KMS-11 (cell line): ENCODE measurements at regions not wholly inside any gene's neighbourhood (a gene's known extent, or its start where the extent isn't known, plus 50 kb on each side); places are given as distances from the start of the nearest gene placed in this dataset.

ENCODE experiments used
- H2AFZ ChIP-seq: fragments of 200-600 bp; sonication (generic); 2 replicates; pipeline ENCODE4 v1.6.1; 2016; ENCODE audit warnings: antibody characterized with exemption, mixed run types, low read depth
- H3K27ac ChIP-seq: fragments of 200-600 bp; sonication (generic); 2 replicates; pipeline ENCODE4 v1.6.1; 2016; ENCODE audit warnings: mild to moderate bottlenecking, mixed run types
- H3K27me3 ChIP-seq: fragments of 200-600 bp; sonication (generic); 2 replicates; pipeline ENCODE4 v1.6.1; 2017; ENCODE audit warnings: mild to moderate bottlenecking, low read depth, mixed run types, moderate library complexity; ENCODE audit not compliant: insufficient read depth
- H3K36me3 ChIP-seq: fragments of 200-600 bp; sonication (generic); 2 replicates; pipeline ENCODE4 v1.6.1; 2017; ENCODE audit warnings: mild to moderate bottlenecking, mixed run types; ENCODE audit not compliant: insufficient read depth
- H3K4me1 ChIP-seq: fragments of 200-600 bp; sonication (generic); 2 replicates; pipeline ENCODE4 v1.6.1; 2016; ENCODE audit warnings: mild to moderate bottlenecking, low read depth, mixed run types; ENCODE audit not compliant: poor library complexity, severe bottlenecking
- H3K4me2 ChIP-seq: fragments of 200-600 bp; sonication (generic); 2 replicates; pipeline ENCODE4 v1.7.0; 2016; ENCODE audit warnings: mild to moderate bottlenecking, mixed run types
- H3K4me3 ChIP-seq: fragments of 200-600 bp; sonication (generic); IDR thresholded peaks from 2 replicates; pipeline ENCODE4 v1.6.1; 2017; ENCODE audit warnings: low read depth, low read length, mixed read lengths; ENCODE audit not compliant: insufficient read depth
- H3K79me2 ChIP-seq: fragments of 200-600 bp; sonication (generic); 2 replicates; pipeline ENCODE4 v1.6.1; 2016; ENCODE audit warnings: low read depth, mixed run types; ENCODE audit not compliant: insufficient read depth
- H3K9ac ChIP-seq: fragments of 200-600 bp; sonication (generic); 2 replicates; pipeline ENCODE4 v1.6.1; 2016; ENCODE audit warnings: mild to moderate bottlenecking, mixed run types
- H4K20me1 ChIP-seq: fragments of 200-600 bp; sonication (generic); 2 replicates; pipeline ENCODE4 v1.6.1; 2016; ENCODE audit warnings: mild to moderate bottlenecking, mixed run types; ENCODE audit not compliant: insufficient read depth
- TF ChIP-seq, protein P1 (sequence below): fragments of 200-600 bp; sonication (generic); conservative IDR thresholded peaks from 2 replicates; pipeline ENCODE4 v1.6.1; 2017; ENCODE audit warnings: low read depth, mild to moderate bottlenecking, antibody characterized with exemption, low read length, moderate library complexity, mixed read lengths

DNA sequence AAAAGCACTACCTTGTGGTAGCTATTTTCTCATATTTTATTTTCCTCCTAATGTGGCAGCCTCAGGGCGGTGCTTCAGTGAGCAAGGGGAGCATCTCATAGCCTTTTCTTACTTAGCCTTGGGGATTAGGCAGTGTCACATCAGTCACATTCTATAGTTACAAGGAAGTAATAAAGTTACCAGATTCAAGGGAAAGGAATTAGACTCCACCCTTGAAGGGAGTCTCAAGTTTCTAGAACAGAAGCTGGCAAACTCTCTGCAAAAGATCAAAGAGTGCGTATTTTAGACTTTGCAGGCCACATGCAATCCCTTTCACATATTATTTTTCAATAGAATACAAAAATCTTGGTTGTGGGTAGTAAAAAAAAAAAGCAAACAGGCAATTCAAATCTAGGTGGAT lies 350.4 kb downstream of the AMY1C start:
- Histone ChIP-seq H3K36me3 (no peaks in the 10 kb centered on the region), H3K9ac (no peak overlapping the region), H3K4me2 (no peak overlapping the region), H3K4me1 (no peaks in the 10 kb centered on the region), H2AFZ (no peak overlapping the region), H3K79me2 (no peaks in the 10 kb centered on the region), H3K4me3 (no peak overlapping the region), H4K20me1 (no peaks in the 10 kb centered on the region), H3K27ac (no peak overlapping the region), H3K27me3 (no peaks in the 10 kb centered on the region)
- TF ChIP-seq, protein P1, sequence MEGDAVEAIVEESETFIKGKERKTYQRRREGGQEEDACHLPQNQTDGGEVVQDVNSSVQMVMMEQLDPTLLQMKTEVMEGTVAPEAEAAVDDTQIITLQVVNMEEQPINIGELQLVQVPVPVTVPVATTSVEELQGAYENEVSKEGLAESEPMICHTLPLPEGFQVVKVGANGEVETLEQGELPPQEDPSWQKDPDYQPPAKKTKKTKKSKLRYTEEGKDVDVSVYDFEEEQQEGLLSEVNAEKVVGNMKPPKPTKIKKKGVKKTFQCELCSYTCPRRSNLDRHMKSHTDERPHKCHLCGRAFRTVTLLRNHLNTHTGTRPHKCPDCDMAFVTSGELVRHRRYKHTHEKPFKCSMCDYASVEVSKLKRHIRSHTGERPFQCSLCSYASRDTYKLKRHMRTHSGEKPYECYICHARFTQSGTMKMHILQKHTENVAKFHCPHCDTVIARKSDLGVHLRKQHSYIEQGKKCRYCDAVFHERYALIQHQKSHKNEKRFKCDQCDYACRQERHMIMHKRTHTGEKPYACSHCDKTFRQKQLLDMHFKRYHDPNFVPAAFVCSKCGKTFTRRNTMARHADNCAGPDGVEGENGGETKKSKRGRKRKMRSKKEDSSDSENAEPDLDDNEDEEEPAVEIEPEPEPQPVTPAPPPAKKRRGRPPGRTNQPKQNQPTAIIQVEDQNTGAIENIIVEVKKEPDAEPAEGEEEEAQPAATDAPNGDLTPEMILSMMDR, result no peak

GRCh38 chr1:104105465-104105864 lies 355.8 kb downstream of the AMY1C start:
- no peak overlapping the region for H3K27ac ChIP-seq
- H2AFZ ChIP-seq, result no peak overlapping the region
- H3K27me3 ChIP-seq, result no peaks in the 10 kb centered on the region
- H3K36me3 ChIP-seq, result no peaks in the 10 kb centered on the region
- no peaks in the 10 kb centered on the region for H4K20me1 ChIP-seq
- no peak overlapping the region for H3K4me2 ChIP-seq
- TF ChIP-seq, protein P1, result no peak
- H3K4me3 ChIP-seq, result no peak overlapping the region
- no peaks in the 10 kb centered on the region for H3K4me1 ChIP-seq
- no peaks in the 10 kb centered on the region for H3K79me2 ChIP-seq
- no peak overlapping the region for H3K9ac ChIP-seq

- TF ChIP-seq, protein P1, result no peak
- H3K36me3 ChIP-seq, result no peaks in the 10 kb centered on the region
- no peak overlapping the region for H3K4me2 ChIP-seq
- no peak overlapping the region for H3K9ac ChIP-seq
- no peaks in the 10 kb centered on the region for H4K20me1 ChIP-seq
- no peak overlapping the region for H3K4me3 ChIP-seq
- H3K27me3 ChIP-seq, result no peaks in the 10 kb centered on the region
- no peaks in the 10 kb centered on the region for H3K79me2 ChIP-seq
- no peaks in the 10 kb centered on the region for H3K4me1 ChIP-seq
- no peak overlapping the region for H3K27ac ChIP-seq
- H2AFZ ChIP-seq, result no peak overlapping the region
Observed at GRCh38 chr1:104120525-104120924, 370.8 kb downstream of the AMY1C start.

DNA sequence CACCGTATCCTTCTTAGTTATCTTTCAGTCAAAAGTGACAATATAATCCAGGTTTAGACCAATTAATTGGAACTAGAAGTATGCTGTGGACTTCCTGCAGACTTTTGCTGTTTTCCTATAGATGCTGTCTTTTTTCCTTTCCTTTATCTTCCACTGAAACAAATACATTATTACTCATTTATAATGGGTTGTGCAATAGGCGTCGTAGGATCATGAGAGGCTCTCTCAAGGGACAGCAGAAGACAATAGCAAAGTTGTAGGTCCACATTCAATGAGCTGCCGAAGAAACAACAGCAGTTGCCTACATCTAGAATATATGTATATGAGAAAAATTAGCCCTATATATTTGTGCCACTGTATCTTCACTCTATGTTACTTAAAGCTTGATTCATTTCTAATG lies 371.6 kb downstream of the AMY1C start:
- Histone ChIP-seq H3K27ac (no peak overlapping the region), H4K20me1 (no peaks in the 10 kb centered on the region), H3K9ac (no peak overlapping the region), H3K36me3 (no peaks in the 10 kb centered on the region), H3K4me2 (no peak overlapping the region), H2AFZ (no peak overlapping the region), H3K79me2 (no peaks in the 10 kb centered on the region), H3K4me1 (no peaks in the 10 kb centered on the region), H3K4me3 (no peak overlapping the region), H3K27me3 (no peaks in the 10 kb centered on the region)
- TF ChIP-seq, protein P1, result no peak
